Chondrocyte (in vitro differentiated cells): ENCODE measurements at regions not wholly inside any gene's neighbourhood (a gene's known extent, or its start where the extent isn't known, plus 50 kb on each side); places are given as distances from the start of the nearest gene placed in this dataset.

Experiments
- DNase-seq: peaks from one replicate; pipeline ENCODE4 v3.0.0; 2021; ENCODE audit warnings: mixed read lengths, low spot score
- H3K27ac Mint-ChIP-seq: one replicate; pipeline ENCODE4 v1.8.0; 2021; ENCODE audit warnings: mild to moderate bottlenecking, moderate library complexity, mixed read lengths; ENCODE audit not compliant: unreplicated experiment
- H3K27me3 Mint-ChIP-seq: 2 replicates; pipeline ENCODE4 v1.8.0; 2021; ENCODE audit warnings: low read depth, mixed read lengths
- H3K36me3 Mint-ChIP-seq: 2 replicates; pipeline ENCODE4 v1.8.0; 2021; ENCODE audit warnings: low read depth, mixed read lengths
- H3K4me1 Mint-ChIP-seq: 2 replicates; pipeline ENCODE4 v1.8.0; 2021; ENCODE audit warnings: low read depth, mild to moderate bottlenecking, mixed read lengths
- H3K4me3 Mint-ChIP-seq: one replicate; pipeline ENCODE4 v1.8.0; 2021; ENCODE audit warnings: mild to moderate bottlenecking, moderate library complexity, mixed read lengths; ENCODE audit not compliant: unreplicated experiment
- H3K9me3 Mint-ChIP-seq: 2 replicates; pipeline ENCODE4 v1.8.0; 2021; ENCODE audit warnings: low read depth, mixed read lengths
- TF ChIP-seq, protein P1 (sequence below): fragments of 200-600 bp; sonication (generic); IDR thresholded peaks from 2 replicates; pipeline ENCODE4 v1.5.0; 2021; ENCODE audit warnings: antibody characterized with exemption, mild to moderate bottlenecking, moderate library complexity

DNA sequence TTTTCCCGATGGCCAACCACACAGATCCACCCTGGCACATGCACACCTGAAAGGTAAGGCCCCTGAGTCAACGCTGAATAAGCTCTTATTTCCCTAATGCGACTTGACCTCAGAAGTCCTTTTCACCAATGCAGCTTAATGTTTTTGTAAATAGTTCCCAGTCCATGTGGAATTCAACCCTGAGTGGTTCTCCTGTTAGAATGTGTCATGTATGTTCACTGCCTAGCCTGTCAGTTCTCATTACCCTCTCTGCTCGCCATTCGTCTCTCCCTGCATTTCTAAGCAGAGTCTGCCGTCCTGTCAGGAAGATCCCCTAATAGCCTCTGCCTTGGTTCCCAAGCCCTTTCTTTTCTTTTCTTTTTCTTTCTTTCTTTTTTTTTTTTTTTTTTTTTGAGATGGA, 392.6 kb upstream of the SHH start:
- Mint-ChIP-seq H3K36me3 (no peaks in the 10 kb centered on the region), H3K9me3 (peaks cover 2% of the 10 kb centered on the region), H3K27ac (no peak overlapping the region), H3K27me3 (no peaks in the 10 kb centered on the region), H3K4me1 (no peaks in the 10 kb centered on the region), H3K4me3 (no peak overlapping the region)
- no peak for DNase-seq
- TF ChIP-seq, protein P1, sequence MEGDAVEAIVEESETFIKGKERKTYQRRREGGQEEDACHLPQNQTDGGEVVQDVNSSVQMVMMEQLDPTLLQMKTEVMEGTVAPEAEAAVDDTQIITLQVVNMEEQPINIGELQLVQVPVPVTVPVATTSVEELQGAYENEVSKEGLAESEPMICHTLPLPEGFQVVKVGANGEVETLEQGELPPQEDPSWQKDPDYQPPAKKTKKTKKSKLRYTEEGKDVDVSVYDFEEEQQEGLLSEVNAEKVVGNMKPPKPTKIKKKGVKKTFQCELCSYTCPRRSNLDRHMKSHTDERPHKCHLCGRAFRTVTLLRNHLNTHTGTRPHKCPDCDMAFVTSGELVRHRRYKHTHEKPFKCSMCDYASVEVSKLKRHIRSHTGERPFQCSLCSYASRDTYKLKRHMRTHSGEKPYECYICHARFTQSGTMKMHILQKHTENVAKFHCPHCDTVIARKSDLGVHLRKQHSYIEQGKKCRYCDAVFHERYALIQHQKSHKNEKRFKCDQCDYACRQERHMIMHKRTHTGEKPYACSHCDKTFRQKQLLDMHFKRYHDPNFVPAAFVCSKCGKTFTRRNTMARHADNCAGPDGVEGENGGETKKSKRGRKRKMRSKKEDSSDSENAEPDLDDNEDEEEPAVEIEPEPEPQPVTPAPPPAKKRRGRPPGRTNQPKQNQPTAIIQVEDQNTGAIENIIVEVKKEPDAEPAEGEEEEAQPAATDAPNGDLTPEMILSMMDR, result no peak

DNA sequence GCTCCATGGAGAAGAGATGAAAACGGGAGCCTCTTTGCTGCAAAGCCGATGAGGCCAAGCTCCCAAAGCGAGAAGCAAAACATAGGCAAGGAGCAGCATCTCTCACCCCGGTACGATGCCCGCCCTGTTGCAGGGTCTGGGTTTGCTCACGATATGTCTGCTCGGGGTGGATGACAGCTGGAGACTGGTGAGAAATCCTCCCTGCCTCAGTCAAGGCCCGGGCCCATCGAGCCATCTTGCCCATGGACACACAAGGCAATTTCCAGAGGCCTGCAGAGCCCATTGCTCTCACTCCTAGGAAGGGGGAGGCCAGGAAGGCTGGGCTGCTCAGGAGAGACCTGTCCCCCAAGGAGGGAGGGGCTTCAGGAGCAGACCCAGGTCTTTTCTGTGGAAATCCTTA, 391.7 kb upstream of the SHH start:
- H3K27me3 Mint-ChIP-seq, result no peaks in the 10 kb centered on the region
- no peak overlapping the region for H3K4me3 Mint-ChIP-seq
- H3K36me3 Mint-ChIP-seq, result no peaks in the 10 kb centered on the region
- no peak for DNase-seq
- H3K27ac Mint-ChIP-seq, result no peak overlapping the region
- H3K9me3 Mint-ChIP-seq, result peaks cover 2% of the 10 kb centered on the region
- TF ChIP-seq, protein P1, result no peak
- no peaks in the 10 kb centered on the region for H3K4me1 Mint-ChIP-seq

DNA sequence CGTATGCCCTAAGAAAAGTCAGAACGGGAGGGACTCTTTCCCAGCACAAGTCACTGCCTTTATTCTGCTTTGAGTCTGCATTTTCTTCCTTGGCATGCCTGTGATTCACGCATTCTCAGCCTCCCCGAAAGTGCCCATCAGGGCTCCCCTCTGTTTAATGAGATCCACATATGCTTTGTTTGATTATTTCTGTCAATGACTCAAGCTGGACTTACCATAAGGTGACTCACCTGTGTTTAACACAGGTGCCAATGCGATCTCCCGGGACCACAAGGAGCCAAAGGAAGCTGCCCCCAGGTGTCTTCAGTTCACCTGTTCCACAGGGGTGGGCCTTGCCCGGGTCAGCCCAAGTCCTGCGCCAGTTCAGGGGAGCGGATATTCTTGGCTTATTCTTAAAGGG, 386.0 kb upstream of the SHH start:
- H3K27ac Mint-ChIP-seq, result no peak overlapping the region
- TF ChIP-seq, protein P1, result no peak
- H3K4me1 Mint-ChIP-seq, result no peaks in the 10 kb centered on the region
- peaks cover 2% of the 10 kb centered on the region for H3K9me3 Mint-ChIP-seq
- H3K4me3 Mint-ChIP-seq, result no peak overlapping the region
- no peaks in the 10 kb centered on the region for H3K36me3 Mint-ChIP-seq
- no peaks in the 10 kb centered on the region for H3K27me3 Mint-ChIP-seq
- no peak for DNase-seq

DNA sequence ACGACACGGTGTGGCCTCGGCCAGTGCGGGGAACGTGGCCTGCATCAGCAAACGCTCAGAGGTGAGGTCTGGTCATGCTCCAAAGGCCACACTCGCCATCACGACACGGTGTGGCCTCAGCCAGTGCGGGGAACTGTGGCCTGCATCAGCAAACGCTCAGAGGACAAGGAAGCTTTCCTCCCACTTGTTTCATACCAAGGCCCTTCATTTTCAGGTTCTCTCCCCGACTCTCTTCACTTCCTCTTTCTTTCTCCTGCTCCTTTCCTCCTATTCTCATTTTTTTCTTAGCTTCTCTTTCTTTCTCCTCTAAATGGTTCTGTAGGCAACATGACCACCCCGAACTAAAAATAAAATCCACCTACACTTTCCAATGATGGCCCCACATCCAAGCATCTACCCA, 384.4 kb upstream of the SHH start:
- DNase-seq, result no peak
- Mint-ChIP-seq H3K27me3 (no peaks in the 10 kb centered on the region), H3K4me1 (no peaks in the 10 kb centered on the region), H3K36me3 (no peaks in the 10 kb centered on the region), H3K4me3 (no peak overlapping the region), H3K9me3 (no peaks in the 10 kb centered on the region), H3K27ac (no peak overlapping the region)
- TF ChIP-seq, protein P1, result no peak

DNA sequence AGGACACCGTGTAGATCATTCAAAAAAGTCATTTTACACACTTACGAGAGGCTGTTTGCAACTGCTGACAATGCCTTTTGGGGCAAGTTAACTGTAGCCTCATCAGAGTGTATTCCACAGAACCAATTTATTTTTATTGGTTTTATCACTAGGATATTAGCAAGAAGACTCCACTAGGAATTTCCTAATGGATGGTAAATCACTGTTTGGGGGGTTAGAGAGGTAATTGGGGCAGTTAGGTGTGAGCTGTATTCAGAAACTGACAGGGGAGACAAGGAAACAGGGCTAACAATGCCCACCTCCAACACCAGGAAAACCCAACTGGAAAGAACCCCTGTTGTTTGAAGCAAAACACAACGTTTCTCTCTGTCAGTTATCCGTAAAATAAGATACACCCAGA, 383.0 kb upstream of the SHH start:
- TF ChIP-seq, protein P1, result no peak
- no peaks in the 10 kb centered on the region for H3K4me1 Mint-ChIP-seq
- no peak overlapping the region for H3K4me3 Mint-ChIP-seq
- peaks cover 3% of the 10 kb centered on the region for H3K9me3 Mint-ChIP-seq
- no peaks in the 10 kb centered on the region for H3K27me3 Mint-ChIP-seq
- DNase-seq, result no peak
- no peak overlapping the region for H3K27ac Mint-ChIP-seq
- no peaks in the 10 kb centered on the region for H3K36me3 Mint-ChIP-seq
